PC-9 (cell line): ENCODE measurements at regions not wholly inside any gene's neighbourhood (a gene's known extent, or its start where the extent isn't known, plus 50 kb on each side); places are given as distances from the start of the nearest gene placed in this dataset.

Source experiments
- BruUV-seq: library from RNA; stranded (reverse); fragments of 400-500 nt; replicated peaks from 2 replicates; lab custom pipeline; 2021; lab: Mats Ljungman, UMichigan
- CTCF ChIA-PET: fragments of 300-600 bp; sonication (Branson Sonifier 250); formaldehyde crosslinking; loops from one replicate; lab custom pipeline; 2022; ENCODE audit warnings: antibody characterized with exemption; lab: Charles Lee
- POLR2A ChIA-PET: fragments of 300-600 bp; sonication (Branson Sonifier 250); formaldehyde crosslinking; loops from one replicate; lab custom pipeline; 2022; ENCODE audit warnings: antibody characterized with exemption; ENCODE audit not compliant: unreplicated experiment; lab: Charles Lee
- DNase-seq, 2 experiments: peaks; one replicate each; pipeline versions ENCODE4 v3.0.0 to v3.0.0-alpha.2; 2015 to 2022; ENCODE audit warnings: mixed read lengths in 1 of 2
- H2AFZ ChIP-seq: fragments of 200-600 bp; sonication (generic); 2 replicates; pipeline ENCODE4 v1.8.1; 2017; ENCODE audit warnings: antibody characterized with exemption
- H3F3A ChIP-seq: fragments of 200-600 bp; sonication (generic); 2 replicates; pipeline ENCODE4 v1.8.1; 2017; ENCODE audit warnings: antibody characterized with exemption, mild to moderate bottlenecking, low read depth; ENCODE audit not compliant: insufficient read depth
- H3K27ac ChIP-seq: fragments of 200-600 bp; sonication (generic); 2 replicates; pipeline ENCODE4 v1.6.1; 2016; ENCODE audit warnings: mixed run types
- H3K27me3 ChIP-seq: fragments of 200-600 bp; sonication (generic); 2 replicates; pipeline ENCODE4 v1.6.1; 2016; ENCODE audit warnings: low read depth, mixed run types; ENCODE audit not compliant: insufficient read depth
- H3K36me3 ChIP-seq: fragments of 200-600 bp; sonication (generic); 2 replicates; pipeline ENCODE4 v1.6.1; 2016; ENCODE audit warnings: low read depth, mixed run types
- H3K4me1 ChIP-seq: fragments of 200-600 bp; sonication (generic); replicated peaks from 2 replicates; pipeline ENCODE4 v1.6.1; 2016; ENCODE audit warnings: mixed run types; ENCODE audit not compliant: insufficient read depth
- H3K4me2 ChIP-seq: fragments of 200-600 bp; sonication (generic); 2 replicates; pipeline ENCODE4 v1.6.1; 2017; ENCODE audit warnings: mixed run types
- H3K4me3 ChIP-seq: fragments of 200-600 bp; sonication (generic); 2 replicates; pipeline ENCODE4 v1.6.1; 2016; ENCODE audit warnings: mixed run types
- H3K79me2 ChIP-seq: fragments of 200-600 bp; sonication (generic); 2 replicates; pipeline ENCODE4 v1.6.1; 2017; ENCODE audit warnings: low read depth, mixed run types
- H3K9me2 ChIP-seq: fragments of 200-600 bp; sonication (generic); 2 replicates; pipeline ENCODE4 v1.8.1; 2017; ENCODE audit warnings: mild to moderate bottlenecking; ENCODE audit not compliant: insufficient read depth
- H3K9me3 ChIP-seq: fragments of 200-600 bp; sonication (generic); 2 replicates; pipeline ENCODE4 v1.8.1; 2016; ENCODE audit warnings: low read depth; ENCODE audit not compliant: insufficient read depth
- H4K20me1 ChIP-seq: fragments of 200-600 bp; sonication (generic); 2 replicates; pipeline ENCODE4 v1.8.1; 2017; ENCODE audit not compliant: insufficient read depth
- EZH2 ChIP-seq: fragments of 200-600 bp; sonication (generic); IDR thresholded peaks from 2 replicates; pipeline ENCODE4 v1.8.0; 2017; ENCODE audit warnings: antibody characterized with exemption, low read depth
- intact Hi-C: fragments of 100-400 bp; cut with micrococcal nuclease; formaldehyde crosslinking; loops from one replicate; pipeline ENCODE4 v1.10.0; 2022; ENCODE audit not compliant: unreplicated experiment
- TF ChIP-seq, protein P1 (sequence below): fragments of 200-600 bp; sonication (generic); conservative IDR thresholded peaks from 2 replicates; pipeline ENCODE4 v1.6.1; 2017; ENCODE audit warnings: mixed run types, antibody characterized with exemption, mild to moderate bottlenecking, moderate library complexity

DNA sequence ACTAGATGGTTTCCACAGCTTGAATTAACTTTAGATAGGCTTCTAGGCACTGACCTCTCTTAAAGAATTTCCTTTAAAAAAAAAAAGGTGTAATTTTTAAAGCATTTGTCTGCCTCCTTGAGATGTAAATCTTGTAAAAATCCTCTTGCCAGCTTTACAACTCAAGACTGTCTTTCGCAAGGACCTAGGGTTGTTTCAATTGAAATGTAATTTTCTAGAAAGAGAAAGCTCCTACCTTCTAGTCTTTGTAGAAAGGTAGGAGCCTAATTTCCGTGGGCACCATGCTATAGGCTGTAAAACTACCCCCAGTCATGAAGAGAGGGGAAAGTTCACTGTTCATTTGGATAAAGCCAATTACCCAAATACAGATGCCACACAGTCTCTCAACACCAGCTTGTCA, 228.8 kb upstream of the TMEM229A start:
- intact Hi-C loops = no loop called here
- Histone ChIP-seq H3K9me3 (no peaks in the 10 kb centered on the region), H2AFZ (no peak overlapping the region), H3K9me2 (no peaks in the 10 kb centered on the region), H3K27ac (no peak overlapping the region), H3K4me1 (no peaks in the 10 kb centered on the region), H3K79me2 (no peaks in the 10 kb centered on the region), H3K4me3 (no peak overlapping the region), H4K20me1 (no peaks in the 10 kb centered on the region), H3K4me2 (no peak overlapping the region), H3K36me3 (no peaks in the 10 kb centered on the region), H3K27me3 (no peaks in the 10 kb centered on the region), H3F3A (no peaks in the 10 kb centered on the region)
- ChIA-PET CTCF (no interaction called here), POLR2A (no interaction called here)
- BruUV-seq = no TSS peak
- TF ChIP-seq, protein P1, sequence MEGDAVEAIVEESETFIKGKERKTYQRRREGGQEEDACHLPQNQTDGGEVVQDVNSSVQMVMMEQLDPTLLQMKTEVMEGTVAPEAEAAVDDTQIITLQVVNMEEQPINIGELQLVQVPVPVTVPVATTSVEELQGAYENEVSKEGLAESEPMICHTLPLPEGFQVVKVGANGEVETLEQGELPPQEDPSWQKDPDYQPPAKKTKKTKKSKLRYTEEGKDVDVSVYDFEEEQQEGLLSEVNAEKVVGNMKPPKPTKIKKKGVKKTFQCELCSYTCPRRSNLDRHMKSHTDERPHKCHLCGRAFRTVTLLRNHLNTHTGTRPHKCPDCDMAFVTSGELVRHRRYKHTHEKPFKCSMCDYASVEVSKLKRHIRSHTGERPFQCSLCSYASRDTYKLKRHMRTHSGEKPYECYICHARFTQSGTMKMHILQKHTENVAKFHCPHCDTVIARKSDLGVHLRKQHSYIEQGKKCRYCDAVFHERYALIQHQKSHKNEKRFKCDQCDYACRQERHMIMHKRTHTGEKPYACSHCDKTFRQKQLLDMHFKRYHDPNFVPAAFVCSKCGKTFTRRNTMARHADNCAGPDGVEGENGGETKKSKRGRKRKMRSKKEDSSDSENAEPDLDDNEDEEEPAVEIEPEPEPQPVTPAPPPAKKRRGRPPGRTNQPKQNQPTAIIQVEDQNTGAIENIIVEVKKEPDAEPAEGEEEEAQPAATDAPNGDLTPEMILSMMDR = no peak
- TF ChIP-seq EZH2 = no peak
- DNase-seq = no peak

DNA sequence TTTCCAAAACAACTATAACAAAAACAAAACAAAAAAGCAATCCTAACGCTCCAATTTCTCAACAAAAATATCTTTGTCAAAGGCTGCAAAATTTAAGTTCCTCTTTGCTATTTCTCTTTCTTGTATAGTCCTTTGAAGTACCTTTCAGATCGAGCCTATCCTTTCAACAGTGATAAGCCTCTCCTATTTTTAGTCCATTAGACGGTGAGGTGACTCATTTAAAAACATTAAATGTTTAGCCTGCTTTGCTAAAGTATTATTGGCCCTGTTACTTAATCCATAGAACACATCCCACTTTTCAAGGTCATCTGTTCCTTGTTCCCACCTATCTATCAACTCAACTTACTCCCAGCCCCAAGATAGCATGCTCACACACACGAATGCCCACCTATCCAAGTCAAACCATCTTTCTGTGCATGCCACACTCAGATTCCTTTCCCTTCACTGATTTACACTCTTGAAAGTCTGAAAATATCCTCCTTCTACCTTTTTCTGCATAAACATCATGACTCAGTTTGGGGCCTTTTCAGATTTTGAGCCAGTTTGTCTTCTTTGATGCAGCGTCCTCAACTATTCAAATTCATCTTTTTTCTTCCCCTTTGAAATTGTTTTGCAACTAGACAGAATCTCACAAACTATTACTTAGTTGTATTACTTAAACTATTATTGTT, 224.9 kb upstream of the TMEM229A start:
- intact Hi-C loops = no loop called here
- Histone ChIP-seq H3K27me3 (no peaks in the 10 kb centered on the region), H3K79me2 (no peaks in the 10 kb centered on the region), H3K36me3 (no peaks in the 10 kb centered on the region), H3K4me3 (no peak overlapping the region), H3K4me2 (no peak overlapping the region), H3K27ac (no peak overlapping the region), H3K9me2 (no peaks in the 10 kb centered on the region), H4K20me1 (no peaks in the 10 kb centered on the region), H3K9me3 (no peaks in the 10 kb centered on the region), H3F3A (no peaks in the 10 kb centered on the region), H2AFZ (no peak overlapping the region), H3K4me1 (no peaks in the 10 kb centered on the region)
- ChIA-PET CTCF (no interaction called here), POLR2A (no interaction called here)
- BruUV-seq = no TSS peak
- no peak for TF ChIP-seq EZH2
- TF ChIP-seq, protein P1 = no peak
- DNase-seq = no peak

DNA sequence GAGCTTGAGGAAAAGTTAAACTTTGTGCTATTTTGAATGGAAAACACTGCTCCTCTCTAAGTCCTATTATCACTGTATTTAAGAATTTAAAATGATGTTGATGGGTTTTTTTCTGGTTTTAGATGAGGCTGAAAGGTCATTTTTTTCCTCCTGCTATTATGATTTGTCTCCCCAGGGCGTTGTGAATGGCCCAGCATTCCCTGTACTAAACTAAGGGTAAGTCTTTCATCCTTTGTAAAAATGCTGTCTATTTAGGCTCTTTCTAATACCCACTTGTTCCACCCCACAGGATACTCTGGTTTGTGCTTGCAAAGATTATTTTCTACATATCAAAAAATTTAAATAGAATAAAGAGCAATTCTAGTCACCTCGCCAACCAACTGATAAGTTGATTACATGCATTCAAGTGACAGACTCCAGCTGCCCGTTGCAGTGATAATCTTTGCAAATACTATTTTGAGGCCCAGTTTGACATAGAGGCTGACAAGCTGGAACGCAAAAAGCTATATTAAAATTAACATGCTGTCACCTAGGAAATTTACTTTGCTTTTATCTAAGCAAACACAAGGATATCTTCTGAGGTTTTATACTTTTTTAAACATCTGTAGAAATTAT, 222.3 kb upstream of the TMEM229A start:
- Histone ChIP-seq H3K4me1 (no peaks in the 10 kb centered on the region), H3K27ac (no peak overlapping the region), H2AFZ (no peak overlapping the region), H3K36me3 (no peaks in the 10 kb centered on the region), H3F3A (no peaks in the 10 kb centered on the region), H3K4me3 (no peak overlapping the region), H3K4me2 (no peak overlapping the region), H3K79me2 (no peaks in the 10 kb centered on the region), H3K27me3 (no peaks in the 10 kb centered on the region), H3K9me2 (no peaks in the 10 kb centered on the region), H4K20me1 (no peaks in the 10 kb centered on the region), H3K9me3 (no peaks in the 10 kb centered on the region)
- intact Hi-C loops = no loop called here
- no TSS peak for BruUV-seq
- TF ChIP-seq EZH2 = no peak
- TF ChIP-seq, protein P1 = no peak
- DNase-seq = no peak
- ChIA-PET CTCF (interaction anchor here (0.6 kb wide), 1 partner anchor 878 kb away, joined by 4 read pairs; no protein-coding TSS in a partner anchor), POLR2A (no interaction called here)
